ENCODE measurements at regions not wholly inside any gene's neighbourhood (a gene's known extent, or its start where the extent isn't known, plus 50 kb on each side); places are given as distances from the start of the nearest gene placed in this dataset.

- no peaks in the 10 kb centered on the region for H3K9me3 ChIP-seq (ENCODE audit: control insufficient read depth, insufficient read depth, low read length)
- no CpG with 5 or more reads among the region's 1 CpG for WGBS, 2 experiments (ENCODE audit: extremely low coverage in 2 of 2, insufficient read length in 1 of 2)
- no peak overlapping the region for H3K4me2 ChIP-seq (ENCODE audit: low read depth, low read length)
- in situ Hi-C loops (cut with MboI; ENCODE audit: low sequenced_read_pairs) (no loop called here), dilution Hi-C loops (cut with HindIII; ENCODE audit: low sequenced_read_pairs, unreplicated experiment) (no loop called here), intact Hi-C loops (cut with micrococcal nuclease) (no loop called here)
- BruUV-seq (replicated peaks) = no TSS peak
- H3K9me1 ChIP-seq (ENCODE audit: insufficient read depth, low read length) = no peaks in the 10 kb centered on the region
- H4K91ac ChIP-seq (ENCODE audit: insufficient read depth, low read depth, low read length) = no peak overlapping the region
- CTCF ChIA-PET = no interaction called here
- H2BK15ac ChIP-seq (ENCODE audit: low read depth, low read length) = no peak overlapping the region
- no peaks in the 10 kb centered on the region for H3K79me1 ChIP-seq (ENCODE audit: low read depth in 1 of 2, low read length in 2 of 2)
- POLR2A ChIA-PET (ENCODE audit: unreplicated experiment) = no interaction called here
- no peak overlapping the region for H3K4me3 ChIP-seq (ENCODE audit: insufficient read depth, low read depth, low read length)
- H3K9ac ChIP-seq (ENCODE audit: low read depth, low read length) = no peak overlapping the region
- H3K56ac ChIP-seq (ENCODE audit: extremely low read depth, insufficient read depth, low read length) = no peak overlapping the region
- H4K8ac ChIP-seq (ENCODE audit: low read depth in 2 of 2, low read length in 2 of 2) = no peak overlapping the region
- H3K4me1 ChIP-seq (ENCODE audit: control insufficient read depth, insufficient read depth, low read length) = no peaks in the 10 kb centered on the region
- H2BK5ac ChIP-seq (ENCODE audit: low read depth, low read length, poor library complexity, severe bottlenecking) = no peak overlapping the region
- no peaks in the 10 kb centered on the region for H3K27me3 ChIP-seq (ENCODE audit: control insufficient read depth, insufficient read depth, low read length)
- H2BK20ac ChIP-seq (ENCODE audit: low read depth, low read length) = no peak overlapping the region
- no peak overlapping the region for H3K18ac ChIP-seq (ENCODE audit: low read depth, low read length)
- no peak overlapping the region for H2BK120ac ChIP-seq (ENCODE audit: low read depth, low read length)
- H3K4ac ChIP-seq (ENCODE audit: low read depth, low read length) = no peak overlapping the region
- no peak overlapping the region for H3K14ac ChIP-seq (replicated peaks; ENCODE audit: low read depth, low read length)
- H3K27ac ChIP-seq (ENCODE audit: insufficient read depth, low read length) = no peak overlapping the region
- ATAC-seq (ENCODE audit: low read depth) = no peak
- no peak for DNase-seq
- no peak overlapping the region for H2AK9ac ChIP-seq (replicated peaks; ENCODE audit: low read depth, low read length, poor library complexity)
- TF ChIP-seq, protein P1, sequence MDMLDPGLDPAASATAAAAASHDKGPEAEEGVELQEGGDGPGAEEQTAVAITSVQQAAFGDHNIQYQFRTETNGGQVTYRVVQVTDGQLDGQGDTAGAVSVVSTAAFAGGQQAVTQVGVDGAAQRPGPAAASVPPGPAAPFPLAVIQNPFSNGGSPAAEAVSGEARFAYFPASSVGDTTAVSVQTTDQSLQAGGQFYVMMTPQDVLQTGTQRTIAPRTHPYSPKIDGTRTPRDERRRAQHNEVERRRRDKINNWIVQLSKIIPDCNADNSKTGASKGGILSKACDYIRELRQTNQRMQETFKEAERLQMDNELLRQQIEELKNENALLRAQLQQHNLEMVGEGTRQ (IDR thresholded peaks at IDR 0.05; ENCODE audit: low read depth, low read length) = no peak
- no peak for TF ChIP-seq SMC3 (IDR thresholded peaks at IDR 0.05; ENCODE audit: low read depth, low read length)
- no peak for TF ChIP-seq CHD1 (IDR thresholded peaks at IDR 0.05; ENCODE audit: low read depth, low read length)
- TF ChIP-seq MAZ (IDR thresholded peaks at IDR 0.05; ENCODE audit: borderline replicate concordance, low read depth, low read length) = no peak
- no peak for TF ChIP-seq CTCF (conservative IDR thresholded peaks at IDR 0.05; ENCODE audit: low read depth, low read length)
- TF ChIP-seq RCOR1 (IDR thresholded peaks at IDR 0.05; ENCODE audit: insufficient replicate concordance, low read length) = no peak
- TF ChIP-seq BHLHE40 (IDR thresholded peaks at IDR 0.05; ENCODE audit: low read depth, low read length) = no peak
- no peak for TF ChIP-seq RFX5 (IDR thresholded peaks at IDR 0.05; ENCODE audit: low read depth, low read length)
- no peak for TF ChIP-seq POLR2A (IDR thresholded peaks at IDR 0.05; ENCODE audit: low read depth, low read length)
- no peak for TF ChIP-seq NFE2L2 (IDR thresholded peaks at IDR 0.05; ENCODE audit: low read depth, low read length)
- TF ChIP-seq MXI1 (IDR thresholded peaks at IDR 0.05; ENCODE audit: borderline replicate concordance, low read depth, low read length) = no peak
- TF ChIP-seq FOS (IDR thresholded peaks at IDR 0.05; ENCODE audit: low read depth, low read length) = no peak
- no peak for TF ChIP-seq RAD21 (IDR thresholded peaks at IDR 0.05; ENCODE audit: low read length)
- TF ChIP-seq ELK1 (IDR thresholded peaks at IDR 0.05; ENCODE audit: borderline replicate concordance, low read depth, low read length) = no peak
- no peak for TF ChIP-seq MAFK (IDR thresholded peaks at IDR 0.05; ENCODE audit: low read depth, low read length)
- TF ChIP-seq CEBPB (IDR thresholded peaks at IDR 0.05; ENCODE audit: low read depth, low read length) = no peak
- H2AK5ac ChIP-seq (ENCODE audit: low read depth, low read length) = no peak overlapping the region
- no peak overlapping the region for H4K5ac ChIP-seq (ENCODE audit: low read depth, low read length)
- no peak overlapping the region for H3K23ac ChIP-seq (ENCODE audit: low read depth, low read length)
- no peaks in the 10 kb centered on the region for H4K20me1 ChIP-seq (ENCODE audit: insufficient read depth, low read length)
- H2AFZ ChIP-seq (replicated peaks; ENCODE audit: low read length, poor library complexity) = no peak overlapping the region
- no peaks in the 10 kb centered on the region for H3K36me3 ChIP-seq (ENCODE audit: control insufficient read depth, insufficient read depth, low read length)
Measured at GRCh38 chr11:104614117-104614680, 284.1 kb downstream of the CASP12 start.

Measured in IMR-90 (cell line).